ENCODE measurements at regions not wholly inside any gene's neighbourhood (a gene's known extent, or its start where the extent isn't known, plus 50 kb on each side); places are given as distances from the start of the nearest gene placed in this dataset.

DNA sequence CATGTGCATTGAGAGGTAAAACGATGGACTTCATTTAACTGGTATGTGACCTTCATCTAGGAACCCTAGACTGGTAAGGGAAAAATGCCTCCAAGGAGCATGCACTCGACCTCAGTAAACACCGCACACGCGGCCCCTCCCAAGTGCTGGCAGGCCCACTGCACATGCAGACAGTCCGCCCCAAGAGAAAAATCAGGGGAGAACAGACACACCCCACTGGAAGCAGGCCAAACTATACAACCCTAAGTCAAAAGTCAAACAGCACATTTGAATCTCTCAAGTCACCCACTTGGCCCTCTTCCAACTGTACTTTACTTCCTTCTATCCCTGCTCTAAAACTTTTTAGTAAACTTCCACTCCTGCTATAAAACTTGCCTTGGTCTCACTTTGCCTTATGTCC is 250.1 kb upstream of the HES1 start:
- TF ChIP-seq GATA2 (IDR thresholded peaks at IDR 0.05; ENCODE audit: low read depth, low read length) (no peak), GATA3 (IDR thresholded peaks at IDR 0.05; ENCODE audit: low read depth, low read length) (no peak)

DNA sequence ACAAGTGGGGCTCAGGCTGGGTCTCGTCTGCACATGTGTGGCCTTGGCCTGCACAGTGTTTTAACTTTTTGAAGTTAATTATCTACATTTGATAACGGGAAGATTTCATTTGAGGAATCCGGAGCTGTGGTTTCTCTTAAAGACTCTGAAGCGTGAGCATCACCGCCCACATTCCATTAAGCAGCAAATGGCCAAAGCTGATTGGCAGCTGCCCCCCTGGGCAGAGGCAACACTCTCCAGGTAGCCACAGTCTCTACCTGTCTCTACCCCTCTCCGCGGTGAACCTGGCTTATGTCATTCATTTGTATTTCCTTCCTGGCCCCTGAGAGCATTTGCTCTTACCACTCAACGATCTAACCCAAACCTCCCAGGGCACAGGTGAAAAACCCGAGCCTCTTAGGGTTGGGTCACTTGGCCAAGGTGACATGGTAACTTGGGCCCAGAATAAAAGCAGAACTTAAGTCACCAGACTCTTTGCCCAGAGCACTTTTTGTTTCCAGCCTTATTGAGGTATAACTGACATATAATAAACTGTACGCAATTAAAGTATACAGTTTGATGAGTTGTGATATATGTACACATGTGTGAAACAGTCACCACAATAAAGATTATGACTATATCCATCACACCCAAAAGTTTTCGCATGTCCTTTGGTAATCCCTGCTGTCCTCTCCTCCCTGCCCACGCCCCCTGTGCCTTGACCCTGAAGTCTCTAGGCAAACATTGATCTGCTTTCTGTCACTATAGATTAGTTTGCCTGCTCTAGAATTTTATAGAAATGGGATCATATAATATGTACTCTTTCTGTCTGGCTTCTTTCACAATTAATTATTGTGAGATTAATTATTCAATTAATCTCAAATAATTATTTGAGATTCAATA is 245.7 kb upstream of the HES1 start:
- TF ChIP-seq GATA2 (IDR thresholded peaks at IDR 0.05; ENCODE audit: low read depth, low read length) = no peak
- no peak for TF ChIP-seq GATA3 (IDR thresholded peaks at IDR 0.05; ENCODE audit: low read depth, low read length)

DNA sequence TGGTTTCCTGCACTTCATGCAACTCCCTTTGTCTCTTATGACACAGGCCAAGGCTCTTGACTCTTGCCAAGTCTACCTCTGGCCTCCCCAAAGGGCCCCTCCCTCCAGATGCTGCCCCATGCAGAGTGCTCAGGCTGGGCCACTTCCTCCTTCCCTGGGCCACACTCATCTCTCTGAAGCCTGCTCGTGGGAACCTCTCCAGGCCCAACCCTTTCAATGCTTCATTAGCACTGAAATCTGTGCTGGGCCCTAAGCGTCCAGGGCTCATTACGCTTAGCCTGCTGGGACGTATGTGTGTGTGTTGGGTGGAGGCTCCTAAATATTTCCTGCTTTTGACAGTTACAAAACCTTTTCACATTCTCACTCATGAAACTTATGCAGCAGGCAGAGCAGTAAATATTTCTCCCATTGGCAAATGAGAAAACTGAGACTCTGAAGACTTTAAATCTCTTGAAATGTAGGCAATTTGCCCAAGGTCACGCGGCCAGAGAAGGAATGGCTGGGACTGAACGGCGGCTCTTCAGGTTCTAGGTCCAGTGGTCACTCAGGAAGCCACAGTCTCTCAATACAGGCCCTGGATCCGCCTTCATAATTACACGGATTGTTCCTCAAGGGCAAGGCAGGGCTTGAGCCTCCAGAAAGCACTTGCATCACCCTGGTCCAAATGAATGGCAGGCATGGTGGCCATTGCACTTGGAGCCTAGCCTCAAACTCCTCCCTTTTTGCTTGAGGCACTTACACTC is 241.7 kb upstream of the HES1 start:
- no peak for TF ChIP-seq GATA3 (IDR thresholded peaks at IDR 0.05; ENCODE audit: low read depth, low read length)
- no peak for TF ChIP-seq GATA2 (IDR thresholded peaks at IDR 0.05; ENCODE audit: low read depth, low read length)

DNA sequence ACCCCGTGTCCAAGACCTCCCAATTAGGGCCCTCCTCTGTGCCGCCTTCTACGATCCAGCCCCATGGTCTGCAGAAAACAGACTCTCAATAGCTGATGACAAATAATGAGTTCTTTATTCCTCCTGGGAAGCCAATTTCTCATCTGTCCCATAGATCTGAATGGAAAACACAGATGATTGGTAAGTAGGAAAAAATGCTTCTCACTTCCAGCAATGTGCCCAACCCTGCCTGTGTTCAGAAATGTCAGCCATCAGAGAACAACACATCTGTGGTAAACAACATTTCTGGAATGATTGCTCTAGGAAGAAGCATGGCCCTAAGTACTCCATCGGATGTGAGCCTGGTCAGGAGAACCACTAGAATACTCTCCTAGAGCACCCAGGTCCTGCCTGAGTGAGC is 240.5 kb upstream of the HES1 start:
- TF ChIP-seq GATA2 (IDR thresholded peaks at IDR 0.05; ENCODE audit: low read depth, low read length) (no peak), GATA3 (IDR thresholded peaks at IDR 0.05; ENCODE audit: low read depth, low read length) (no peak)

DNA sequence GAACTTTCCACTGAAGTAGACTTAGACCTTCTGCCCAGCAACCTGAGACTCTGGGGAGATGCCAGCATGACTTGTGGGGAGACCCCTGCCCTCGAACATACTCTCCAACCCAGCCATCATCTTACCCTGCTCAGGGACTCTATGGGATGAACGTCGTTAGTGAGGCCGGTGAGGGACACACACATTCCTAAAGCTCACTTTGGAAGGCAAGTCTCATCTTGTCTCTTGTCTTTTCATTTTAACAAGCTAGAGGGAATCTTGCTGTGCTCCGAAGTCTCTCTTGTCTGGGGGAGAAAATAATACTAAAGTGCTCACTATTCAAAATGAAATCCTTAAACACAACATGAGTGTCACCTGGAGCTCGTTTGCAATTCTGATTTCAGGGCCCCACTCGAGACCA is 239.5 kb upstream of the HES1 start:
- TF ChIP-seq GATA2 (IDR thresholded peaks at IDR 0.05; ENCODE audit: low read depth, low read length) = no peak
- TF ChIP-seq GATA3 (IDR thresholded peaks at IDR 0.05; ENCODE audit: low read depth, low read length) = no peak

DNA sequence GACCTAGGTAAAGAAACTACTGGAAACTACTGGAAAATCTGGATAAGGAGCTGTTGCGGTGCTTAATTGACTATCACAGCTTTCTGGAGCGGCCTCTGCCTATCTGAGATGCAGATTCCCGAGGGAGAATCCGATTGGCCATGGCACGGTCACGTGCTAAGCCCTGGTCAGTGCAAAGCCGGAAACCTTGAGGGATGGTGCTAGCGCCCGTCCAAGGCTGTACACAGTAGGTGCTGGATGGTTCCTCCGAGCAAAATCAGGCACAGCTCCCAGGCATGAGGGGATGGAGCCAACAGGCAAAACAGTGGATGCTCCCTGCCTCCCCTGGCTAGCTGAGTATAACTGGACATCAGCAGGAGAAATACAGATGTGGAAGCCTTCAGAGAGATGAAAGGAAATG is 238.7 kb upstream of the HES1 start:
- no peak for TF ChIP-seq GATA2 (IDR thresholded peaks at IDR 0.05; ENCODE audit: low read depth, low read length)
- no peak for TF ChIP-seq GATA3 (IDR thresholded peaks at IDR 0.05; ENCODE audit: low read depth, low read length)

DNA sequence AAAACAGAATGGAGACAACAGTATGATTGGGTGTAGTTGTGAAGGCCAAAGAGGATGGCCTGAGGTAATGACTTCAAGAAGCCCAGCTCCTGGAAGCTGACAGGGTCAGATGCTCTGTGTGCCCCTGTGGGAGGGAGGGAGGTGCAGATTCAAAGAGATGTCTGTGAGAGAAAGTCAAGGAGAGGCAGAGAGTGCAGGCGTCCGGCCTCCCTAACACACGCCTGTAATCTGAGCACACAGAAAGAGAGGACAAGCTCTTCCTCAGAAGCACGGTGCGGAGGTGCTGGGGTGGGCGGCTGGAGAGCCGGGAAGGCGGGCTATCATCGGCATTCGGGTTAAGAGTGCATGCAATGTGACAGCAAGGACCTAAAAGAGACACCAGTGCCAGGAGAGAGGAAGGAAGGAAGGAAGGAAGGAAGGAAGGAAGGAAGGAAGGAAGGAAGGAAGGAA is 238.2 kb upstream of the HES1 start:
- no peak for TF ChIP-seq GATA3 (IDR thresholded peaks at IDR 0.05; ENCODE audit: low read depth, low read length)
- TF ChIP-seq GATA2 (IDR thresholded peaks at IDR 0.05; ENCODE audit: low read depth, low read length) = no peak

DNA sequence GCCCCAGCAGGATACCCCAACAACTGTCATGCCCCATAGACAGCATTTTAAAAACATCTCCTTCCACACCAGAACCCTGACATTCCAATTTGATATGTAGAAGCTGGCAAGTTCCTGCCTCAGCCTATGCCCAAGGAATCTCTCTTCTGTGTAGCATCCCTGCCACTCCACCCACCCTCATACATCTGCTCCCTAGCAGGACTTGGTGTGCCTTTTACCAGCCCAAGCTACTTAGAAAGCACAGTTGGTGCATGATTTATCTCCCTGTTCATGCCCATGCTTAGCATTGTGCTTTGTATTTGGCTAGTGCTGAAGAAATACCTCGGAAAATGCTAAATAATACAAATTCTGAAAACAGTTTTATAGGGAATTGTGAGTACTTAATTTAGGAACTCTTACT is 236.9 kb upstream of the HES1 start:
- TF ChIP-seq GATA2 (IDR thresholded peaks at IDR 0.05; ENCODE audit: low read depth, low read length) = no peak
- TF ChIP-seq GATA3 (IDR thresholded peaks at IDR 0.05; ENCODE audit: low read depth, low read length) = no peak

DNA sequence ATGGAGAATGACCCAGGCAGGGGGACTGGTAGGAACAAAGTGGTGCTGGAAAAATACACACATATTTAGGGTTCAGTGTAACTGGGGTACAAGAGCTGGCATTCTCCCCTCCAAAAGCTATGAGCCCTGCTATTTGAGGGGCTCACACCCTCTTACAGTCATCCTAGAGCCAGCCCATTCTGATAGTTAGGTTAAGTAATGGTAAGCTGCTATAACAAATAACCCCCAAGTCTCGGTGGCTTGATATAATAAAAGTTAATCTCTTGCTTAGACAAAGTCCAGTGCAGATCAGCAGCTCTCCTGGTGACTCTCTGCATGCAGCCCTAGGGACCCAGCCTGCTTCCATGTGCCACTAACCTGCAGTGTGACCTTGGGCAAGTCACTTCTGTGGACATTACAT is 234.9 kb upstream of the HES1 start:
- TF ChIP-seq GATA2 (IDR thresholded peaks at IDR 0.05; ENCODE audit: low read depth, low read length) (no peak), GATA3 (IDR thresholded peaks at IDR 0.05; ENCODE audit: low read depth, low read length) (no peak)

DNA sequence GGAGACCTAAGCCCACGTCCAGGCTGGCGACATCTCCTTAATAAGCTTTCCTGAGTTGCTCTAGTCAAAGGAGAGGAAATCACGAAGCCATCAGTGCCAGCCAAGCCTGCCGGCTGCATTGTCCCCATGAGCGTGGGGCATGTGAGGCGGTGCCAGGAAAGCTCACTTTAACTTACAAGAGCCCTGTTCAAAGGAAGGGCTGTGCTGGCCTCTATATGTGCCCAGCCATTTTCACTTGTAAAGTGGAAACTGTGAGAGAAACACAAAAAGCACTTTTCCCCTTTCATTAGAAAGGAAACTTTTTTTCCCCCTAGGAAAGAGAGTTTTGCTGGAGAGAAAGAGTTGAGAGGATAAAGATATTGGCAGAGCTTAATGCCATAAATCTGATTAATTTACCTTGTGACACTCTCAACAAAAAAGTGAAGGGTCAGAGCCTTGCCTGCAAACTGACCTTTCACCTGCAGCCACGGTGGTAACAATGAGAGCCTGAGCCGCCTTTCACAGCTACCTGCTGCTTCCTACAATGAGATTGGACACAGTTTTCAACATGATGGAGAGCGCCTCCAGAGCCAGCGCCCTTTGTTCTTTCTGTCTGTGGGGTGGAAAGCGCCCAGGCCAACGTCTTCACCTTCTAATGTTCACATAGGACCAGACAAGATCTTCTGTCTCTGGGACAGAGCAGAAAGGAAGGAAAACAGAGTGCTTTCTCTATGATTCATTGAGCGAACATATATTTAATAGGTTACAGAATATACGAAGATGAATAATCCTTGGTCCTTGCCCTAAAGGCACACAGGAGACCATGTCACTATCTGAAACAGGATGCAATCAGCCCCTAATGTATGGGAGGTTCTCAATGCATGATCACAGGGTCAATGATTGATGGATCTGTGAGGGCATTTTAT is 233.1 kb upstream of the HES1 start:
- TF ChIP-seq GATA3 (IDR thresholded peaks at IDR 0.05; ENCODE audit: low read depth, low read length) (no peak), GATA2 (IDR thresholded peaks at IDR 0.05; ENCODE audit: low read depth, low read length) (no peak)

DNA sequence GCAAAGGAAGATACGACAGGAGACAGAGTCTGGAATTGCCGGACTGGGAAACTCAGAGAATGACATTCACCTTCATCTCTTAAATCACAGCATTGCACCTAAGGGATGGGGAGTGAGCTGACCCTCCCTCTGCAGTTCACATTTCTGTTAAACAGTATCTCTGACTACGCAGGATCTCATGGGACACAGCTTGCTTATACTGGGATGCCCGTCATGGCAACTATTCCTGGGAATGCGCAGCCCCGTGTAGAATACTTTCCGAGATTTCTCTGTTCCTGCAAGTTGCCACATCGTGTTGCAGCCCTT is 232.5 kb upstream of the HES1 start:
- no peak for TF ChIP-seq GATA2 (IDR thresholded peaks at IDR 0.05; ENCODE audit: low read depth, low read length)
- no peak for TF ChIP-seq GATA3 (IDR thresholded peaks at IDR 0.05; ENCODE audit: low read depth, low read length)

DNA sequence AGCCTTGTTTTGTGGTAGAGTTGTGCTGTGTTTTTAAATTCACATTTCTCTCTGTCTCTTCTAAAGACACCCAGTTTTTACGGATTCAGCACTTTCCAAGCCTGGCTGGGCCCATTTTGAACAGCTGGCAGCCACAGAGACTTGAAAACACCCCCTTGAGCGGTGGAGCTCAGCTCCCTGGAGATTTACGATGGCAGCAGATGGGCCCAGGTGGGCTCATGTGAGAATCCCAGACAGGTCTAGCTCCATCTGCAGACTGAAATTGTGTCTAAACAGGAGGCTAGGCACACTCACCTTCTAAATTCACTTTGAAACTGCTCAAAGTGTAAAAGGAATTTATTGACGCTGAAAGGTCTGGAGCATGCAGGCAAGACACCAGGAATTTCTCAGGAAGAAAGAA is 232.0 kb upstream of the HES1 start:
- TF ChIP-seq GATA3 (IDR thresholded peaks at IDR 0.05; ENCODE audit: low read depth, low read length) = no peak
- no peak for TF ChIP-seq GATA2 (IDR thresholded peaks at IDR 0.05; ENCODE audit: low read depth, low read length)

DNA sequence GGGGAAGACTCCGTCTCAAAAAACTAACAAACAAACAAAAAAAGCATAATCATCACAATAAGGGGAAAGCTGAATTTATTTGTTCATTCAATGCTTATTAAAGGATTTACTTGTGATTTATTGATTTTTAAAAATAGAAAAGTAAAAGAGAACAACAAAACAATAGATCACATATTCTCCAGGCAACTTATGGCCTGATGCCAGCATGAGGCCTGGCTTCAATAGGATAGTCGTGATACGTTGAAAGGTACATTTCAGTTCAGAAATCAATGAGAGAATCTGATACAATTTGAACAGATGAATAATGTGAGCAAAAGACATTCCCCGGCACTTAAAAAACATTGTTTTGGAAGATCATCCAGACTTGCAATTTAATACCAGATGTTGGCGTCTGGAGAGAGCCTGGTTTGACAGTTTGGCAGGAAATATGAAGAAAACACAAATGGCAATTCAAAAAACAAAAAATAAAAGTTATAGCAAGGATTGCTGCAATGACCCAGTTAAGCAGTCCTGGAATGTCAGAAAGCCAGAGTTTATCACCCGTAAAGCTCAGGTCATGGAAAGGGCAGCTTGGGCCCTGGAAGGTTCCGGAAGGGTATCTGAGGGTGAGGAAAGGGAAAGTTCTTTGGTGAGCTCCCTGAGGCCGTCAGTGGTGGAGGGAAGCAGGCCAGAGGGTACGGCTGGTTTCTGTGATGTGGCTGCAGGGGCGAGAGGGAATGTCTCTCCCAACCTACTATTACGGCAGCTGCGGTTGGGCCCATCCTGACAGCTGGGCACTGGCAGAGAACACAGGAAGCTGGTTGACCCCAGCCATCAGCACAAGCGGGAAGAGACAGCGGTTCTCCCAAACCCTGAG is 230.2 kb upstream of the HES1 start:
- TF ChIP-seq GATA2 (IDR thresholded peaks at IDR 0.05; ENCODE audit: low read depth, low read length) (no peak), GATA3 (IDR thresholded peaks at IDR 0.05; ENCODE audit: low read depth, low read length) (no peak)

All from SH-SY5Y (cell line).